GM18909 (cell line): ENCODE measurements at regions not wholly inside any gene's neighbourhood (a gene's known extent, or its start where the extent isn't known, plus 50 kb on each side); places are given as distances from the start of the nearest gene placed in this dataset.
A peak's percentile ranks its signal among the peaks of the same experiment; 100 is the strongest.
"Not testable (repeated sequence)": the region's sequence is repeated elsewhere in the genome, so short reads cannot be mapped to it uniquely, and the experiment has no call there.

Experiments
- ATAC-seq: cut with Tn5 transposase; IDR thresholded peaks from one replicate; pipeline ENCODE4 v1.9.1; 2021; ENCODE audit warnings: mild to moderate bottlenecking; ENCODE audit not compliant: unreplicated experiment, poor library complexity

DNA sequence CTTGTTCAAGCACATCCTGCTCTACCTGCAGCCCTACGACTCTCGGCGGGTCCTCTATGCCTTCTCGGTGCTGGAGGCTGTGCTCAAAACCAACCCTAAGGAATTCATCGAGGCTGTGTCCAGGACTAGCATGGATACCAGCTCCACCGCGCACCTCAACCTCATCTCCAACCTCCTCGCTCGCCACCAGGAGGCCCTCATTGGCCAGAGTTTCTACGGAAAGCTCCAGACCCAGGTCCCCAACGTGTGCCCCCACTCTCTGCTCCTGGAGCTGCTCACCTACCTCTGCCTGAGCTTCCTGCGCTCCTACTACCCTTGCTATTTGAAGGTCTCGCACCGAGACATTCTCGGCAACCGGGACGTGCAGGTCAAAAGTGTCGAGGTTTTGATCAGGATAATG, 74.3 kb upstream of the MORC3 start:
- no peak for ATAC-seq

DNA sequence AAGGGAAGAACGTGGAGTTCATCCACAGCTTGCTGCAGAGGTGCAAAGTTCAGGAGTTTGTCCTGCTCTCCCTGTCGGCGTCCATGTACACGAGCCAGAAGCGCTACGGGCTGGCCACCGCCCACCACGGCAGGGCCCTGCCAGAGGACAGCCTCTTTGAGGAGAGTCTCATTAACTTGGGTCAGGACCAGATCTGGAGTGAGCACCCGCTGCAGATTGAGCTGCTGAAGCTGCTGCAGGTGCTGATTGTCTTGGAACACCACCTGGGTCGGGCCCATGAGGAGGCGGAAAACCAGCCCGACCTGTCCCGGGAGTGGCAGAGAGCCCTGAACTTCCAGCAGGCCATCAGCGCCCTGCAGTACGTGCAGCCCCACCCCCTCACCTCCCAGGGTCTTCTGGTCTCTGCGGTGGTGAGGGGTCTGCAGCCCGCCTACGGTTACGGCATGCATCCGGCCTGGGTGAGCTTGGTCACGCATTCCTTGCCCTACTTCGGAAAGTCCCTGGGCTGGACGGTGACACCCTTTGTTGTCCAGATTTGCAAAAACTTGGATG, 73.8 kb upstream of the MORC3 start:
- ATAC-seq, result no peak

DNA sequence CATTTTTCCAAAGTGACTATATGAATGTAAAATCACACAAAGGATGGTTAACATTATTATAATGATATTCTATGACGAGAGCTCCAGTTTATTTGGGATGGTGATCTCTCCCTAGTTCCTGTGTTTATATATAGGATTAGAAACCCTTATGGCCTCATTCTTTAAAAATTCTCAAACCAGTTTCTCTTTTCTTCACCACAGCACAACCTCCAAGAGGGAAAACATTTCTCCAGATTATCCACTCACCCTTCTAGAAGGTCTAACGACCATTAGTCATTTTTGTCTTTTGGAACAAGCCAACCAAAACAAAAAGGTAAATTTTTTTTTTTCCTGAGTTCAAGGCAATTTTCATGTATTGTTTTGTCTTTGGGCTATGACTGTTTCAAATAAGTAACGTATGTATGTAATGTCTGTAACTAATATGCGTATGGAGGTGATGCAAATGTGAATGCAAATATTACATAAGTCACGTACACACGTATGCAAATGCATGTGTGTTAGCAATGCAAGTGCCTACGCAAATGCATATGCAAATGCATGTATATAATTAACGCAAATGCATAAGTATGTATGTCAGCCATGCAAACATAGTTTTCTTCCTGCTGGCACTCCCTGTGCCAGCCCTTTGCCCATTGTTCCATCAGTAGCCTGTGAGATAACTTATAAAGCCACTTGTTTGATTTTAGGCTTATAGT, 72.5 kb upstream of the MORC3 start:
- no peak for ATAC-seq

DNA sequence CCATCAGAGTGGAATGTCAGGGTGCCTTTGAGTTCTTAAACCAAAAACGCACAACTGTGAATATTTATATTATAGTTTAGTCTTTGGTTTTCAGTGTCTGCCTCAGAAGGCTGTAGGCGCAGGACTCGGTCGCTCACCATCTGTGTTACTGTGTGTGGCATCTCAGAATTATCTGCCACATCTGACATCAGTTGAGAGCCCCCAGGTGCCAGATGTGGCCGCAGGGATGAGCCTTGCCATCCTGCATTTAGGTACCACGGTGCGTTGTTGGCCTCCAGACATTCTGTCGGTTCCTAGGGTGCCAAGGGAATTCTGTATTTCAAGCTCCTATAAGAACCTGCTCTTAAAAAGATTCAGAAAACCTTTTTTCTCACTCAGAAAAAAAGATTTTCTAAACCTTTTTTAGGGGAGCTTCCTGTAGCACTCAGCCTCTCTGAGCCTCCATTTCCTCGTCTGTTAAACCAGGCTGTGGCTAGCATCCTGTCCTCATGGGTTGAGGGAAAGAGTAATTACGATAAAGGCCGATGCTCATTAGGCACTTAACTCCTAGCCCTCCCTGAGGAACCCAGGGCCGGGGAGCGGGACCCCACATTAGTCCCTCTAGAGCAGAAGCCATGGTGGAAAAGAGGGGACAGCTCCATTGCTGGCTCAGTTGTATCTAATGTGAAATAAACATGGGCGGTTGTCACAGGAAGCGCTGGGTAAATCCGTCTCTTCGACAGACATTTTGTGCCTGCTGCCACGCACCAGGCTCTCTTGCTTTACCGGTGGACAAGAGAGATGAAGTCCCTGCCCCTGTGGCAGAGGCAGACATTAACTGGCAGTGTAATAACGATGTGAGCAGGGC, 70.2 kb upstream of the MORC3 start:
- no peak for ATAC-seq

DNA sequence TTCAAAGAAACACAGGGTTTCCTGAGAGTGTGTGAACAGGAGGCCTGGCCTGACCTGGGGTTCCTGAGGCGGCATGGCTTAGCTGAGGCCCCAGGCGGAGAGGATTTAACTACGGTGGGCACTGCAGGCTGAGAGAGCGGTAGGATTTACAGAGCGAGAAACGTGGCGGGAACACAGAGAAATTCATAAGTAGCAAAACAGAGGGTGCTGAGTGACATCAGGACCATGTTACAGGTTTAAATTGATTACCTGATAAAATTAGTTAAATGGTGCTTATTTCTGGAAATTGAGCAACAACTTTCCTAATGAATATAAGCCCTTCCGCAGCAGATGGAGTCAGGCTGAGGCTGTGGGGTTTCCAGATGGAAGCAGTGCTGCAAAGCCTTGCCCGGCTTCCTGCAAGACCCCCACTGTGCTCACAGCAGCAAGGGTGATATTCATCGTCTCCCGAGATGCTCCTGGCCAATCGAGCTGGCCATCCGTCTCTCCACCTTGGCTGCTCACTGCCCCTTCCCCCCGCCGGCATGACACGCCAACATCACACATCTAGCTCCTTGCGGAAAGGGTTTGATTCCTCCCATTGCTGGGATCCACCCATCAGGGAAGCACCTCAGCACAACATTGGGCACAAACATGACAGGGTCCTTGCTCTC, 69.4 kb upstream of the MORC3 start:
- no peak for ATAC-seq

DNA sequence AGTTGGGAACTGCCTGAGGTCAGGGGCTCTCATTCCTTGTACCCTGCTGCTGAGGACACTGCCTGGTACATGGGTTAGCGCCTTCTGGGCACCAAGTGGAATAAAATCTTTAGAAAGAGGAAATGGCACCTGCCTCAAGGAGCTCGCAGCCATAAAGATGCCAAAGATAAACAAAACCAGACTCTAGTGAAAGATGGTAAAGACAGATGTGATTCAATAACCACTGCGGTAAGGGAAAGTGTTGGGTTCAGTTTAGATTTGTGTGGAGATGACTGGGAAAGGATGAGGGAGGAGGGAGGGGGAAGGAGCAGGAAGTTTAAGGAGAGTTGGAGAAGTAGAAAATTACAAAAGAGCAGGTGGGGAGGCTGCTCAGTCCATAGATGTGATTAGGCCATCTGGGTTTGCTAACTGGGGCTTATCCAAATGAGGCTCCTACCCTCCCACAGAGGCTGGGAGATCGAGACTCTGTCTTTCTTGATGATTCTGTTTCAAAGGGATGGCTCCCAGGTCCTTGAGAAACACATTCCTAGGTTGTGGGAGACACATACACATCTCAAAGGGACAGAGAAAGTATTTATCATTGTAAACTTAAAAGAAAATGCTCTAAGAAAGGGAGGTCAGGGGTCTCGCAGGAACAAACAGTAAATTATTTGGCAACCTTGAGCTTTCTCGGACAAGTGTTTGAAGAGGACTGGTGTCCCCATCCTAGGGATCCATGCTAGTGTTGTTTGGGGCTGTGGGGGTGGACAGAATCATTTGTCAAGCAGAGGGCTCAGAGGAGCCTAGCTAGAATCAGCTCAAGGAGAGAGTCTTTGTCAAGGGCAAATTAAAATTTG, 65.7 kb upstream of the MORC3 start:
- no peak for ATAC-seq

DNA sequence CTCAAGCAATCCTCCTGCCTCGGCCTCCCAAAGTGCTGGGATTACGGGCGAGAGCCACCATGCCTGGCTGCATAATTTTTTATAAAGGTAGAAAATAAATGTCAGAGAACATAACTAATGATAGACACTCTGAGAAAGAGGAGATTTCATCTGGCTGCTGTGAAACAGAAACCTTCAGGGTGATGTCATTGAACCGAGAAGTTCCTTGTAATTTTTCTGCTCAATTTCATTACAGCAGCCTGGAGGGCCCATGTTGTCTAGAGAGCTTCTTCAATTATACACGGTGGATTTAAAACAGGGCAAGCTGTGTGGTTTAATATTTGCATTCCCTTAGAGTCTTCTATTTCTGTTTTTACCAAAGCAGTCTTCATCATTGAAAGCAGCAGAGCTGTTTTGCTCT, 64.3 kb upstream of the MORC3 start:
- ATAC-seq, result peak; percentile 69

DNA sequence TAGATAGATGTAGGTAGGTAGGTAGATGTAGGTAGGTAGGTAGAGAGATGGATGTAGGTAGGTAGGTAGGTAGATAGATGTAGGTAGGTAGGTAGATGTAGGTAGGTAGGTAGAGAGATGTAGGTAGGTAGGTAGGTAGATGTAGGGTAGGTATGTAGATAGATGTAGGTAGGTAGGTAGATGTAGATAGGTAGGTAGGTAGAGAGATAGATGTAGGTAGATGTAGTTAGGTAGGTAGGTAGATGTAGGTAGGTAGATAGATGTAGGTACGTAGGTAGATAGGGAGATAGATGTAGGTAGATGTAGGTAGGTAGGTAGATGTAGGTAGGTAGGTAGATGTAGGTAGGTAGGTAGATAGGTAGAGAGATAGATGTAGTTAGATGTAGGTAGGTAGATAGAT, 62.3 kb upstream of the MORC3 start:
- no peak for ATAC-seq

DNA sequence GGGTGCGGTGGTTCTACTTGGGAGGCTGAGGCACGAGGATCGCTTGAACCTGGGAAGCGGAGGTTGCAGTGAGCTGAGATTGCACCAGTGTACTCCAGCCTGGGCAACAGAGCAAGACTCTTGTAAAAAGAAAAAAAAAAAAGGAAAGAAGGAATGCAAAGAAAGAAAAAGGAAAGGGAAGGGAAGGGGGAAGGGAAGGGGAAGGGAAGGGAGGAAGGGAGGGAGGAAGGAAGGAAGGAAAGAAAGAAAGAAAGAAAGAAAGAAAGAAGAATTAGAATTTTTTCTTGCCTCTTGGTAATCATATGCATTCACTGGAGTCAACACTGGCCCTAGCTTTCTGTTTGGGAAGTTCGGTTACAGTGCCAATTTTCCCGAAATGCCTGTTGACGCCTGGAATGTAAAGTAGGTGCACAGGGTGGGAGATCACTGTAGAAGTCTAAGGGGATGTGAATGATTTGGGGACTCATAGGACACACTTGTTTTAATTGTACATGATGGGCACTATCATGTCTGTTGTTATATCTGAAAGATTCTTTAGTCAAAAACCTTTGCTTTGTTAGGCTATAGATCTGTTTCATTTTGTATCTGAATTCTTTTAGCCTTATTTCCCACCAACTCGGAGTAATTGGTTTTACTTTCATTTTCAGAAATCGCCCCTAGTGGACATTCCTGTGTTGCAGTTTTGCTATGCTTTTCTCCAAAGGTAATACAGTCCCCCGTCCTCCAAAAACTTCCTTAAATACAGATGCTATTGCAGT, 59.8 kb upstream of the MORC3 start:
- ATAC-seq, result no peak

DNA sequence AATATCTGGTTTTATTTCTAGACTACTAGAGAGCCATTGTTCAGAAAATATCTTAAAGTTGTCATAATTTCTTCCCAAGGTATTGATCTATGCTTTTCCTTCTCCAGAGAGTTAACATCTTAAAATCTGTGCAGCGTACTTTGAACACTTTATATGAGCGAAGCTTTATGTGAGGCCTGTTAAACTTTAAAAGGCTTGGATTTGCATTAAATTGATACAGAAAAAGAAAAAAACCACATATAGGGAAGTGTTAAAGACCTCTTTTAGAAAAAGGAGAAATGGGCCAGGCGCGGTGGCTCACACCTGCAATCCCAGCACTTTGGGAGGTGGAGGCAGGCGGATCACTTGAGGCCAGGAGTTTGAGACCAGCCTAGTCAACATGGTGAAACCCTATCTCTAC, 59.2 kb upstream of the MORC3 start:
- no peak for ATAC-seq

DNA sequence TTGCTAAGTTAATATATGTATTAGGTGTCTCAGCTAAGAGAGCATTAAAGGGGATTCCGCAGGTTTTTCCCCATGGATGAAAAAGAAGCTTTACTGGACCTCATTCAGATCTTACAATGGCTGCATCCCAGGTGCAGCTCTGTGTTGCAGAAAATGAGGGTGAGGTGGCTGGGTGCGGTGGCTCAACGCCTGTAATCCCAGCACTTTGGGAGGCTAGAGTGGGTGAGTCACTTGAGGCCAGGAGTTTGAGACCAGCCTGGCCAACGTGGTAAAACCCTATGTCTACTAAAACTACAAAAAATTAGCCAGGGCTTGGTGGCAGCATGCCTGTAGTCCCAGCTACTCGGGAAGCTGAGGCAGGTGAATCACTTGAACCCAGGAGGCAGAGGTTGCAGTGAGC, 58.5 kb upstream of the MORC3 start:
- ATAC-seq, result no peak

DNA sequence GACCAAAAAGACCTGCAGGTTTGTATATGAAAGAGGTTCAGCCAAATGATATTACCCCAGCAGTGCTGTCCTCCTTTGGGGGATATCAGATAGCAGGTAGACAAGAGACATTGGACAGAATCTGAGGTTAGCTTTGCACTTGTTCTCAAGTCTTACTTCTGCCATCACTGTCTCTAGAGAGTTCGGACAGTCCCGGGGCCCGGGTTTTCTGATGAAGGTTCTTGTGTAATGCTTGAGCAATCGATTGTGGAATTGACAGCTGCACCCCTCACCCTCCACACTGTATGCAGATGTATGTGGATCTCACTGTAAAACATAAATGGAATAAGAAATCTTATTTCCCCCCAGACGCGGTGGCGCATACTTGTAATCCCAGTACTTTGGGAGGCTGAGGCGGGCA, 56.2 kb upstream of the MORC3 start:
- no peak for ATAC-seq

DNA sequence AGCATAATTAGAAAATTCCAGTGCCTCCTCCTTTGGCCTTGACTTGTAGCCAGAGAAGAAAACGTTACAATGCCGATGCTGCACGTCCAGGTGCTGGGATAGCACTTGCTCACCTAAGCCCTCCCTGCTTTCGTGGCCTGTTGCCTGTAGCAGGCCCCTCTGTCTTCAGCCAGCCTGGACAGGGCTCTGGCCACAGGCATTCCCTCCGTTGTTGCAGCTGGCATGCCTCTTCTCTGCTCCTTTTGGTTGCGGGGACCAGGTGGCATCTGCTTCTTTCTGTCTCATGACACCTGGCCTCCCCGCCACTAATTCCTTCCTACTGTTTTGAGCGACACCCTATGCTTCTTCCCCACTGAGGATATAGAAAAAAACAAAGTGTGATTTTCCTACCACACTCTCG, 54.6 kb upstream of the MORC3 start:
- no peak for ATAC-seq

DNA sequence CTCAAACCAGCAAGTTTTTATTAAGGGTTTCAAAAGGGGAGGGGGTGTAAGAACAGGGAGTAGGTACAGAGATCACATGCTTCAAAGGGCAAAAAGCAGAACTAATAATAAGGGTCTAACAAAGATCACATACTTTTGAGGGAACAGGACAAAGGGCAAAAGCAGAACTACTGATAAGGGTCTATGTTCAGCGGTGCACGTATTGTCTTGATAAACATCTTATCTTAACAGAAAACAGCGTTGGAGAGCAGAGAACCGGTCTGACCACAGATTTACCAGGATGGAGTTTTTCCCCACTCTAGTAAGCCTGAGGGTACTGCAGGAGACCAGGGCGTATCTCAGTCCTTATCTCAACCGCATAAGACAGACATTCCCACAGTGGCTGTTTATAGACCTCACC, 52.2 kb upstream of the MORC3 start:
- ATAC-seq, result not testable (repeated sequence)

DNA sequence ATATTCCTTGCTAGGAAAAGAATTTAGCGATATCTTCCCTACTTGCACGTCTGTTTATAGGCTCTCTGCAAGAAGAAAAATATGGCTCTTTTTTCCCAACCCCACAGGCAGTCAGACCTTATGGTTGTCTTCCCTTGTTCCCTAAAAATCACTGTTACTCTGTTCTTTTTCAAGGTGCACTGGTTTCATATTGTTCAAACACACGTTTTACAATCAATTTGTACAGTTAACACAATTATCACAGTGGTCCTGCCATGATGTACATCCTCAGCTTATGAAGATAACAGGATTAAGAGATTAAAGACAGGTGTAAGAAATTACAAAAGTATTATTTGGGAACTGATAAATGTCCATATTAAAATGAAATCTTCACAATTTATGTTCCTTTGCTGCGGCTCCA, 51.7 kb upstream of the MORC3 start:
- ATAC-seq, result not testable (repeated sequence)
